Thoracic aorta (tissue), 2 donors: ENCODE measurements at regions not wholly inside any gene's neighbourhood (a gene's known extent, or its start where the extent isn't known, plus 50 kb on each side); places are given as distances from the start of the nearest gene placed in this dataset.
"Not testable (repeated sequence)": the region's sequence is repeated elsewhere in the genome, so short reads cannot be mapped to it uniquely, and the experiment has no call there.

Source experiments
- ATAC-seq: fragments of 150-250 bp; one replicate; pipeline ENCODE4 v1.8.0; 2017; ENCODE audit warnings: low read depth; ENCODE audit not compliant: insufficient number of reproducible peaks, low FRiP score
- DNase-seq: peaks from one replicate; pipeline ENCODE4 v3.0.0-alpha.2; 2020; ENCODE audit warnings: low spot score
- H3K27ac ChIP-seq, 2 donors: fragments of 200-600 bp; sonication (generic); 1 replicate in 1 of 2; 2 replicates in 1 of 2; pipeline ENCODE4 v1.5.1; 2016; ENCODE audit warnings: mild to moderate bottlenecking in 2 of 2, moderate library complexity in 2 of 2
- H3K27me3 ChIP-seq: fragments of 200-600 bp; sonication (generic); replicated peaks from 2 replicates; pipeline ENCODE4 v1.6.0; 2016; ENCODE audit warnings: mild to moderate bottlenecking; ENCODE audit not compliant: insufficient read depth
- H3K36me3 ChIP-seq: fragments of 200-600 bp; sonication (generic); one replicate; pipeline ENCODE4 v1.5.1; 2016
- H3K4me1 ChIP-seq, 2 donors: fragments of 200-600 bp; sonication (generic); 1 replicate in 1 of 2; 2 replicates in 1 of 2; pipeline versions ENCODE4 v1.5.1 to v1.6.0; 2016; ENCODE audit warnings: low read depth in 2 of 2, mild to moderate bottlenecking in 1 of 2; ENCODE audit not compliant: control insufficient read depth in 1 of 2
- H3K4me3 ChIP-seq: fragments of 200-600 bp; sonication (generic); 2 replicates; pipeline ENCODE4 v1.5.1; 2016; ENCODE audit warnings: mild to moderate bottlenecking
- H3K9me3 ChIP-seq: fragments of 200-600 bp; sonication (generic); 2 replicates; pipeline ENCODE4 v1.5.1; 2016
- CTCF ChIP-seq: fragments of 200-600 bp; sonication (generic); IDR thresholded peaks from one replicate; pipeline ENCODE4 v1.5.1; 2019; ENCODE audit warnings: antibody characterized with exemption

GRCh38 chr10:118901380-118901779, 128.1 kb upstream of the NANOS1 start:
- H3K9me3 ChIP-seq, result no peaks in the 10 kb centered on the region
- no peak for ATAC-seq
- H3K4me1 ChIP-seq, result peaks cover 0 to 11% of the 10 kb centered on the region in 2 donors
- H3K27me3 ChIP-seq, result no peaks in the 10 kb centered on the region
- H3K27ac ChIP-seq, result no peak overlapping the region
- no peak for TF ChIP-seq CTCF
- no peak overlapping the region for H3K4me3 ChIP-seq
- DNase-seq, result no peak
- no peaks in the 10 kb centered on the region for H3K36me3 ChIP-seq

- TF ChIP-seq CTCF, result no peak
- Histone ChIP-seq H3K36me3 (no peaks in the 10 kb centered on the region), H3K4me3 (no peak overlapping the region), H3K27me3 (no peaks in the 10 kb centered on the region), H3K4me1 (peaks cover 0 to 11% of the 10 kb centered on the region in 2 donors), H3K27ac (no peak overlapping the region), H3K9me3 (no peaks in the 10 kb centered on the region)
- DNase-seq (no peak), ATAC-seq (no peak)
These were observed 127.6 kb upstream of the NANOS1 start for GRCh38 chr10:118901906-118902305.

GRCh38 chr10:118902656-118903055, 126.9 kb upstream of the NANOS1 start:
- H3K27me3 ChIP-seq, H3K4me3 ChIP-seq, H3K36me3 ChIP-seq, H3K9me3 ChIP-seq, DNase-seq, H3K27ac ChIP-seq, ATAC-seq: not testable (repeated sequence)
- H3K4me1 ChIP-seq, result peaks cover 0 to 11% of the 10 kb centered on the region in 2 donors

GRCh38 chr10:118903251-118903650, 126.3 kb upstream of the NANOS1 start:
- ATAC-seq, result no peak
- no peaks in the 10 kb centered on the region for H3K9me3 ChIP-seq
- no peak for DNase-seq
- H3K27me3 ChIP-seq, result no peaks in the 10 kb centered on the region
- H3K4me1 ChIP-seq, result peaks cover 0 to 11% of the 10 kb centered on the region in 2 donors
- no peak for TF ChIP-seq CTCF
- H3K4me3 ChIP-seq, result no peak overlapping the region
- no peak overlapping the region for H3K27ac ChIP-seq
- H3K36me3 ChIP-seq, result no peaks in the 10 kb centered on the region

GRCh38 chr10:118903691-118904090, 125.8 kb upstream of the NANOS1 start:
- ATAC-seq (no peak), DNase-seq (no peak)
- no peak overlapping the region for H3K4me3 ChIP-seq
- H3K27ac ChIP-seq, result no peak overlapping the region
- H3K27me3 ChIP-seq, result no peaks in the 10 kb centered on the region
- no peak for TF ChIP-seq CTCF
- H3K9me3 ChIP-seq, result no peaks in the 10 kb centered on the region
- H3K36me3 ChIP-seq, result no peaks in the 10 kb centered on the region
- H3K4me1 ChIP-seq, result peaks cover 0 to 11% of the 10 kb centered on the region in 2 donors

GRCh38 chr10:118904286-118904685, 125.2 kb upstream of the NANOS1 start:
- Histone ChIP-seq H3K36me3 (no peaks in the 10 kb centered on the region), H3K4me3 (no peak overlapping the region), H3K27ac (no peak overlapping the region), H3K9me3 (no peaks in the 10 kb centered on the region), H3K4me1 (peaks cover 0 to 11% of the 10 kb centered on the region in 2 donors), H3K27me3 (no peaks in the 10 kb centered on the region)
- DNase-seq, result no peak
- no peak for ATAC-seq
- TF ChIP-seq CTCF, result no peak
